Fibroblast of mammary gland (primary cell): ENCODE measurements at regions not wholly inside any gene's neighbourhood (a gene's known extent, or its start where the extent isn't known, plus 50 kb on each side); places are given as distances from the start of the nearest gene placed in this dataset.

Source experiments
- DNase-seq: peaks from one replicate; pipeline ENCODE4 v3.0.0-alpha.2; 2010; ENCODE audit warnings: low read depth
- H3K4me3 ChIP-seq: 2 replicates; pipeline ENCODE4 v1.5.1; 2011; ENCODE audit warnings: low read depth, mild to moderate bottlenecking, low read length, moderate library complexity; ENCODE audit not compliant: control insufficient read depth
- CTCF ChIP-seq: conservative IDR thresholded peaks from 2 replicates; pipeline ENCODE4 v1.5.1; 2011; ENCODE audit warnings: low read depth, low read length, inconsistent platforms; ENCODE audit not compliant: control insufficient read depth, insufficient read depth

GRCh38 chr9:23278561-23278960 lies 547.5 kb downstream of the ELAVL2 start:
- no peak for TF ChIP-seq CTCF
- H3K4me3 ChIP-seq, result no peak overlapping the region
- no peak for DNase-seq

GRCh38 chr9:23287390-23287789 lies 538.6 kb downstream of the ELAVL2 start:
- no peak overlapping the region for H3K4me3 ChIP-seq
- no peak for DNase-seq
- no peak for TF ChIP-seq CTCF

GRCh38 chr9:23288545-23288944 lies 537.5 kb downstream of the ELAVL2 start:
- H3K4me3 ChIP-seq, result no peak overlapping the region
- no peak for TF ChIP-seq CTCF
- DNase-seq, result no peak

- H3K4me3 ChIP-seq, result no peak overlapping the region
- no peak for DNase-seq
- TF ChIP-seq CTCF, result no peak
Measured at GRCh38 chr9:23290973-23291372, 535.1 kb downstream of the ELAVL2 start.

- H3K4me3 ChIP-seq, result no peak overlapping the region
- TF ChIP-seq CTCF, result no peak
- no peak for DNase-seq
Measured at GRCh38 chr9:23302281-23302680, 523.8 kb downstream of the ELAVL2 start.

- H3K4me3 ChIP-seq, result no peak overlapping the region
- no peak for DNase-seq
- no peak for TF ChIP-seq CTCF
Measured at GRCh38 chr9:23306731-23307130, 519.3 kb downstream of the ELAVL2 start.
